ENCODE measurements at regions not wholly inside any gene's neighbourhood (a gene's known extent, or its start where the extent isn't known, plus 50 kb on each side); places are given as distances from the start of the nearest gene placed in this dataset.

GRCh38 chr16:80167657-80168390 lies 373.0 kb upstream of the DYNLRB2 start:
- no peak for DNase-seq (ENCODE audit: low spot score)
- H3K36me3 Mint-ChIP-seq (ENCODE audit: low read depth), result no peaks in the 10 kb centered on the region
- no peak for TF ChIP-seq CTCF (IDR thresholded peaks at IDR 0.05)
- H3K9me3 Mint-ChIP-seq (ENCODE audit: low read depth), result peaks cover 7% of the 10 kb centered on the region
- H3K27ac Mint-ChIP-seq (ENCODE audit: unreplicated experiment), result no peak overlapping the region
- H3K4me1 Mint-ChIP-seq (ENCODE audit: low read depth), result no peaks in the 10 kb centered on the region
- H3K4me3 Mint-ChIP-seq (ENCODE audit: unreplicated experiment), result no peak overlapping the region
- H3K27me3 Mint-ChIP-seq (ENCODE audit: low read depth), result no peaks in the 10 kb centered on the region

GRCh38 chr16:80166082-80166481 lies 374.7 kb upstream of the DYNLRB2 start:
- no peaks in the 10 kb centered on the region for H3K4me1 Mint-ChIP-seq (ENCODE audit: low read depth)
- H3K27me3 Mint-ChIP-seq (ENCODE audit: low read depth), result no peaks in the 10 kb centered on the region
- no peak for TF ChIP-seq CTCF (IDR thresholded peaks at IDR 0.05)
- H3K27ac Mint-ChIP-seq (ENCODE audit: unreplicated experiment), result no peak overlapping the region
- no peak for DNase-seq (ENCODE audit: low spot score)
- H3K4me3 Mint-ChIP-seq (ENCODE audit: unreplicated experiment), result no peak overlapping the region
- H3K36me3 Mint-ChIP-seq (ENCODE audit: low read depth), result no peaks in the 10 kb centered on the region
- H3K9me3 Mint-ChIP-seq (ENCODE audit: low read depth), result peaks cover 7% of the 10 kb centered on the region

- H3K27ac Mint-ChIP-seq (ENCODE audit: unreplicated experiment), result no peak overlapping the region
- H3K4me1 Mint-ChIP-seq (ENCODE audit: low read depth), result no peaks in the 10 kb centered on the region
- H3K36me3 Mint-ChIP-seq (ENCODE audit: low read depth), result no peaks in the 10 kb centered on the region
- TF ChIP-seq CTCF (IDR thresholded peaks at IDR 0.05), result no peak
- DNase-seq (ENCODE audit: low spot score), result no peak
- no peak overlapping the region for H3K4me3 Mint-ChIP-seq (ENCODE audit: unreplicated experiment)
- no peaks in the 10 kb centered on the region for H3K27me3 Mint-ChIP-seq (ENCODE audit: low read depth)
- peaks cover 7% of the 10 kb centered on the region for H3K9me3 Mint-ChIP-seq (ENCODE audit: low read depth)
Observed at GRCh38 chr16:80164966-80165550, 375.7 kb upstream of the DYNLRB2 start.

GRCh38 chr16:80163339-80163738 lies 377.5 kb upstream of the DYNLRB2 start:
- DNase-seq (ENCODE audit: low spot score), result no peak
- TF ChIP-seq CTCF (IDR thresholded peaks at IDR 0.05), result no peak
- H3K4me3 Mint-ChIP-seq (ENCODE audit: unreplicated experiment), result no peak overlapping the region
- peaks cover 7% of the 10 kb centered on the region for H3K9me3 Mint-ChIP-seq (ENCODE audit: low read depth)
- no peaks in the 10 kb centered on the region for H3K36me3 Mint-ChIP-seq (ENCODE audit: low read depth)
- H3K27ac Mint-ChIP-seq (ENCODE audit: unreplicated experiment), result no peak overlapping the region
- H3K27me3 Mint-ChIP-seq (ENCODE audit: low read depth), result no peaks in the 10 kb centered on the region
- H3K4me1 Mint-ChIP-seq (ENCODE audit: low read depth), result peaks cover 6% of the 10 kb centered on the region

GRCh38 chr16:80161799-80162739 lies 378.7 kb upstream of the DYNLRB2 start:
- Mint-ChIP-seq H3K27me3 (ENCODE audit: low read depth) (no peaks in the 10 kb centered on the region), H3K9me3 (ENCODE audit: low read depth) (peaks cover 7% of the 10 kb centered on the region), H3K4me1 (ENCODE audit: low read depth) (peaks cover 6% of the 10 kb centered on the region), H3K36me3 (ENCODE audit: low read depth) (no peaks in the 10 kb centered on the region), H3K27ac (ENCODE audit: unreplicated experiment) (no peak overlapping the region), H3K4me3 (ENCODE audit: unreplicated experiment) (no peak overlapping the region)
- TF ChIP-seq CTCF (IDR thresholded peaks at IDR 0.05), result no peak
- no peak for DNase-seq (ENCODE audit: low spot score)
